Adrenal gland (tissue), 9 donors: ENCODE measurements at regions not wholly inside any gene's neighbourhood (a gene's known extent, or its start where the extent isn't known, plus 50 kb on each side); places are given as distances from the start of the nearest gene placed in this dataset.

Experiments used
- DNase-seq, 7 donors: peaks; one replicate each; pipeline ENCODE4 v3.0.0-alpha.2; 2019 to 2020
- H3K27ac ChIP-seq, 5 donors: fragments of 200-600 bp; sonication (generic) in 4 of 5; 1 replicate in 3 of 5; 2 replicates in 2 of 5; pipeline versions ENCODE4 v1.5.1 to v1.8.0; 2016 to 2020; ENCODE audit warnings: mild to moderate bottlenecking in 1 of 5
- H3K27me3 ChIP-seq: fragments of 200-600 bp; 2 replicates; pipeline ENCODE4 v1.8.0; 2021
- H3K36me3 ChIP-seq, 2 donors: fragments of 200-600 bp; replicated peaks in 1 of 2; 1 replicate in 1 of 2; 2 replicates in 1 of 2; pipeline versions ENCODE4 v1.5.1 to v1.8.0; 2018 to 2022
- H3K4me1 ChIP-seq, 2 donors: fragments of 200-600 bp; replicated peaks in 1 of 2; 1 replicate in 1 of 2; 2 replicates in 1 of 2; pipeline versions ENCODE4 v1.5.1 to v1.8.0; 2018 to 2021
- H3K4me3 ChIP-seq, 4 donors: fragments of 200-600 bp; sonication (generic) in 3 of 4; one replicate each; pipeline ENCODE4 v1.5.1; 2016 to 2018
- H3K9me3 ChIP-seq, 3 donors: fragments of 200-600 bp; sonication (generic) in 1 of 3; replicated peaks in 1 of 3; 1 replicate in 2 of 3; 2 replicates in 1 of 3; pipeline versions ENCODE4 v1.5.1 to v1.8.0; 2016 to 2021
- CTCF ChIP-seq, 6 experiments: fragments of 450-650 bp in 4 of 6; fragments of 200-600 bp in 2 of 6; sonication (generic) in 1 of 6; IDR thresholded peaks; 1 replicate in 5 of 6; 2 replicates in 1 of 6; pipeline versions ENCODE4 v1.5.1 to v1.8.0; 2016 to 2021; ENCODE audit warnings: antibody characterized with exemption in 6 of 6, mild to moderate bottlenecking in 2 of 6, moderate library complexity in 1 of 6
- POLR2A ChIP-seq, 2 donors: fragments of 450-650 bp; IDR thresholded peaks; one replicate each; pipeline ENCODE4 v1.6.1; 2017; ENCODE audit warnings: antibody characterized with exemption in 2 of 2, mild to moderate bottlenecking in 2 of 2, moderate library complexity in 1 of 2
- WGBS, 4 donors: extraction: QIAGEN DNeasy Blood & Tissue Kit in 2 of 4; methylation state at CpG; one replicate each; pipeline versions ENCODE4 v1.1.5 to v1.1.7; 2013 to 2017; 5-methylcytosine and 5-hydroxymethylcytosine counted together
- intact Hi-C, 2 donors: fragments of 100-400 bp; cut with DNase I; formaldehyde crosslinking; loops; one replicate each; pipeline versions ENCODE4 v1.14.1 to v1.15.0; 2022 to 2023
- donor health status: healthy with polysubstance abuse.
- donor health status: Bipolar disorder and iron deficiency.
- donor health status: DM: yes; HTN: yes; CAD: no.
- donor health status: DM: no; HTN: no; CAD: no.
- donor health status: DM: no; HTN: no; CAD: no.

- Histone ChIP-seq H3K9me3 (no peaks in the 10 kb centered on the region), H3K4me3 (no peak overlapping the region), H3K4me1 (no peaks in the 10 kb centered on the region), H3K27ac (no peak overlapping the region), H3K27me3 (no peaks in the 10 kb centered on the region), H3K36me3 (no peaks in the 10 kb centered on the region)
- intact Hi-C loops: no loop called here
- 55 to 68% (median 61%) methylated on average over 1 of the region's 1 CpG for WGBS, 4 donors
- TF ChIP-seq CTCF (IDR thresholded peaks at IDR 0.05): no peak
- TF ChIP-seq POLR2A (IDR thresholded peaks at IDR 0.05): no peak
- DNase-seq: no peak
Observed at GRCh38 chr18:28716338-28716737, 539.4 kb upstream of the CDH2 start.

- Histone ChIP-seq H3K27ac (no peak overlapping the region), H3K9me3 (no peaks in the 10 kb centered on the region), H3K27me3 (no peaks in the 10 kb centered on the region), H3K4me1 (no peaks in the 10 kb centered on the region), H3K36me3 (no peaks in the 10 kb centered on the region), H3K4me3 (no peak overlapping the region)
- intact Hi-C loops: no loop called here
- DNase-seq: no peak
- TF ChIP-seq CTCF (IDR thresholded peaks at IDR 0.05) (no peak), POLR2A (IDR thresholded peaks at IDR 0.05) (no peak)
- WGBS, 4 donors: 60 to 76% (median 67%) methylated on average over 1 of the region's 1 CpG
Observed at GRCh38 chr18:28715206-28715605, 538.3 kb upstream of the CDH2 start.

- no peaks in the 10 kb centered on the region for H3K9me3 ChIP-seq
- no peak overlapping the region for H3K27ac ChIP-seq
- no peak for TF ChIP-seq CTCF (IDR thresholded peaks at IDR 0.05)
- TF ChIP-seq POLR2A (IDR thresholded peaks at IDR 0.05): no peak
- intact Hi-C loops: no loop called here
- no peaks in the 10 kb centered on the region for H3K36me3 ChIP-seq
- DNase-seq: no peak
- no peaks in the 10 kb centered on the region for H3K4me1 ChIP-seq
- no peak overlapping the region for H3K4me3 ChIP-seq
- no peaks in the 10 kb centered on the region for H3K27me3 ChIP-seq
Observed at GRCh38 chr18:28714498-28714897, 537.6 kb upstream of the CDH2 start.

DNA sequence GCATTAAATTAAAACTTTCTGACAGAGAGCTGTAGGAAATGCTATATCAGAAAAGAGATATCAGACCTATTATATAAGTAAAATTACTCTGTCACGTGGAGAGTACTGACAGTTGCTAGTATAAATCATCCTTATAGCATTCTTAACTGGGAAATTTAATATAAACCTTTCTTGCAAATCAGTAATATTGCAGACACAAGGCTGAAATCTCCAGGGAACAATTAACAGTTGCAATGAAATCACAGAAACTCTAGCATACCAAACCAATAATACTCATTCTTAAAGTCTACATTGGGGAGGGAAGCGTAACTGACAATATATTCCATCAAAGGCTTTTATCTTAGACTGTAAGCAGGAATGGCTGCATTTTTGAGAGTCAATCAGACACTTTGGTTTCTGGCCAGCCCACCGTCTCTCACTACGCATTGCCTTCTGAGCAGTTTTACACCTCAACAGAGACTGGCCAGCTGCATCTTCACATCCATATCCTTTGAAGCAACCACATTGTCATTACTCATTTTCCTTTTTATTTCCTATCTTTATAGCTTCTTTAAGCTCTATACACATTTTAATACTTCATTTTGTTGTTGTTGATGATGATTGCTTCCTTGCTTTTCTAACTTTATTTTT, 536.0 kb upstream of the CDH2 start:
- no peak for TF ChIP-seq POLR2A (IDR thresholded peaks at IDR 0.05)
- no peak for TF ChIP-seq CTCF (IDR thresholded peaks at IDR 0.05)
- no peak for DNase-seq
- Histone ChIP-seq H3K27ac (no peak overlapping the region), H3K4me1 (no peaks in the 10 kb centered on the region), H3K27me3 (no peaks in the 10 kb centered on the region), H3K4me3 (no peak overlapping the region), H3K36me3 (no peaks in the 10 kb centered on the region), H3K9me3 (no peaks in the 10 kb centered on the region)
- intact Hi-C loops: no loop called here
- 64 to 75% (median 68%) methylated on average over 4 of the region's 4 CpGs for WGBS, 4 donors
